ENCODE measurements at regions not wholly inside any gene's neighbourhood (a gene's known extent, or its start where the extent isn't known, plus 50 kb on each side); places are given as distances from the start of the nearest gene placed in this dataset.

- TF ChIP-seq SIN3A (IDR thresholded peaks at IDR 0.05; ENCODE audit: borderline replicate concordance, insufficient read depth, low read length) (no peak), TAF1 (IDR thresholded peaks at IDR 0.05; ENCODE audit: borderline replicate concordance, insufficient read depth, low read length) (no peak)
These were observed 64.8 kb upstream of the PCSK6 start for GRCh38 chr15:101554115-101554915.

All from PFSK-1 (cell line).